GM18508 (cell line): ENCODE measurements at regions not wholly inside any gene's neighbourhood (a gene's known extent, or its start where the extent isn't known, plus 50 kb on each side); places are given as distances from the start of the nearest gene placed in this dataset.
"Not testable (repeated sequence)": the region's sequence is repeated elsewhere in the genome, so short reads cannot be mapped to it uniquely, and the experiment has no call there.

Experiments used
- ATAC-seq: cut with Tn5 transposase; IDR thresholded peaks from one replicate; pipeline ENCODE4 v1.9.1; 2021; ENCODE audit warnings: moderate number of reproducible peaks; ENCODE audit not compliant: insufficient read depth, unreplicated experiment

DNA sequence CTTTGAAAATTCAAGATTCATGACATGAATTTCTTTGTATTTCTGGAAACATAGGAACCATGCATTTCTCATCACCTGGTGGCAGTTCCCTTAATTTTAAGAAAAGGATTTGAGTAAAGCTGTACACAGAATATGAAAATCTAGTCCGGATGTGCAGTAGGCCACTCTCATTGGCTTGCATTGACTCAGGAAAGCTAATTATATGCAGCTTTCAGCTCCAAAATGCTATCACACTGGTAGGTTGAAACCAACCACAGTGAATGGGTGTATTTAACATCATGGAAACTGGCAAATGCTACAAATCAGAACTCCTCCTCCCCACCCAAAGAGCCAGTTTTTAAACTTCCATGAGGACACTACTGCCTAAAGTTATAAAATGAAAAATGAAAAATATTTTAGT is 161.6 kb upstream of the FBXL17 start:
- no peak for ATAC-seq

DNA sequence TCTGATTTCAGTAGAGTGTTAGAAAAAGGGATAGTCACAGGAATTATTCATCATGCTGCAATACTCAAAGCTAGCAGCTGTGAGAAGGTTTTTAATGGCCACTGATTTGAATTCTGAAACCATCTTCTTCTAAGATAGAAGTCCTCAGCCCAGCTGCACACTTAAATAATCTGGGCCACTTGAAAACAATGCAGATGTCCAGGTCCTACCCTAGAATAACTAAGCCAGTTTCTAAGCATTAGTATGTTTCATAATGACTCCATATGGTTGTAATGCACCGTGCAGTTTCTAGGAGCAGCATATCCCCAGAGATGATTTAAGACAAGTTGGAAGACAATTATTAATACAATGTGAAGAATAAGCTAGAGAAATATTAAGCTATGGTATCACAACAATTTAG is 159.9 kb upstream of the FBXL17 start:
- ATAC-seq, result no peak

DNA sequence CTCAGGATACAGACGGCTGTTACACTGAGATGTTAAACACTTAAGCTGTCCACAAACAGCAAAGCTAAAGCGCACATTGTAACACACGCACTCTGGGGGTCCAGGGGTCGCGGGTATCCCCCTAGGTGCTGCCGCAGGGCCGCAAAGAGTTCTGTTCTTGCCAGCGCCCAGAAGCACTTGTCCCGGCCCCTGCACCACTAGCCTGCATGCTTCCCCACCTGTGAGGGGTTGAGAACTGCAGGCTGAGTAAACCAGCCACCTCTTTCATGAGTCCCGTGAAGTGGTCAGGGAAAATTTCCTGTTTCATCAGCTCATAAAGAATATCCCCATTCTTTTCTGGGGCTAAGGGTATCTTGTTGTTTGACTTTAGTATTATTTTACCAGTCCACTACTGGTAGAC is 154.4 kb upstream of the FBXL17 start:
- ATAC-seq, result no peak

- ATAC-seq, result not testable (repeated sequence)
Measured at GRCh38 chr5:108532129-108532445, 150.2 kb upstream of the FBXL17 start.

- no peak for ATAC-seq
Measured at GRCh38 chr5:108531367-108532128, 149.7 kb upstream of the FBXL17 start.

GRCh38 chr5:108530706-108531105 is 148.8 kb upstream of the FBXL17 start:
- no peak for ATAC-seq

- no peak for ATAC-seq
Measured at GRCh38 chr5:108529381-108529780, 147.5 kb upstream of the FBXL17 start.

- ATAC-seq, result no peak
Measured at GRCh38 chr5:108528655-108529054, 146.8 kb upstream of the FBXL17 start.

GRCh38 chr5:108524564-108524963 is 142.7 kb upstream of the FBXL17 start:
- ATAC-seq, result no peak

GRCh38 chr5:108523360-108523759 is 141.5 kb upstream of the FBXL17 start:
- ATAC-seq, result no peak

DNA sequence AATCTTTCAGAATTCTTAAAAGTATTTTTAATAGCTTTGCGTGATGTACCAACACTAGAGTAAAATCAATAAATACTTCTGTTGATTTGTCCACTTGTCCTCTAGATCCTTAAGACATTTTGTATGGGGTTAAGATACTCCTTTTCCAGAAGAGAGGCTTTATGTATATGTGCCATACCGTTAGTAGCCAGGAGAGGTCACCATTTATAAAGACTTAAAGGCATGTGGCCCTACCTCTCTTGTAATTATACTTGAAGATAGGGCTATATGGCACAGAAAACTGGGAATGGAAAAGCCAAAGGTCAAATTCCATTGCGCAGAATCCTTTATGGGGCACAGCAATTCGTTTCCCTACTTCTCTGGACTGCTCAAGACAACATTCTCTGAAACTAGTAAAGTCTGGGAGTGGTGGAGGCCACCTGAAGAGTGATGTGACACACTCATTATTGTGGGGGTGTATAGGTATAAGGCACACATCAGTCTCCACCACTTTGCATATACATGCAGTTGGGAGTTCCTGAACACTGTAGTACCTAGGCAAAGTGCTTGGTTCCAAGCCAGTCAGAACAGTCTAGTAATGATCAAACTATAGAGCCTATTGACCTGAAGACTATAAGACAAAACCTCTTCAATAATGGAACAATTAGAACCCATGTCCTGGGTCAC is 140.1 kb upstream of the FBXL17 start:
- peak; percentile 65 for ATAC-seq

DNA sequence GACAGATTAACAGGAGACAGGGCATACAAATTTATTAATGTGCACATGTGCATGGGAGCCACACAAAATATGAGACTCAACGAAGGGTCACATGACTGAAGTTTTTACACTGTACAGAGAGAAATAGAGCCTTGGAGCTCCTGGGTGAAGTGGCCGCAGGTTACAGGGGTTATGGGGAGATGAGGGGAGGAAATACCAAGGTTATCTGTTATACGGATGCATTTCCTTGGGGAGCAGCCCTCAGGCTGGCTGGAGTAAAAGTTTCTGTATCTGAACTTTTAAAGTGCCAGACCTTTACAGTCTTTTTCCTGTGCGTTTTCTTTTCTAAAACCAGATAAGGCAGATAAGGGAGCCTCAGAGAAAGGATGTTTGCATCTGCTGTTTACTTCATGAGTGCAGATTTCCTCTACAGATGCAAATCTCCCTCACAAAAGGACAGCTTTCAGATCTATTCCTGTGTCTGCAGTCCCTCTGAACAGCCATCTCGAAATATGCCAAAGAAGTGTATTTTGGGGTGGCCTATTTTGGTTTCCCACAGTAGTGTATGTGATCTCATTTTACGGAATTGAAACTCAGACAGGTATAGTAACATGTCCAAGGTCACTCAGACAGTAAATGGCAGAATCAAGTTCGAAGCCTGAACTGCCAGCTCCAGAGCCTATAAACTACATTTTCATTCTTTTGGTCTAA is 139.3 kb upstream of the FBXL17 start:
- peak; percentile 41 for ATAC-seq

DNA sequence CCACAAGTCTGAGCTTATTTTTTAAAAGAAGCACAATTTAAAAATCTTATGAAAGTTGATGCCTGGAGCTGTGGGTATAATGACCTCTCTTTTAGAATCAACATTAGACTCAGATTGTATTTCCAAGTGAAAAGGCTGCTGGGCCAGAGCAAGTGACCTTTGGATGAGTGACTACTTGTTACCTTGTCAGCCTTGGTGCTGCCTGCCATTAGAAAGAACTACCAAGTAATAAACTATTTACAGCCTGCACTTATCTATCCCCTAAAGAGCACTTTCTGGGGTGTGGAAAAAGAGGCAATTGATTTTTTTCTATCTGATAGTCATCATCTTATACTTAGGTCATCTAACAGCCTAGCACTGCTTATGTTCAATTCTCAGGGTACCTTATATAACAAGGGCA is 134.9 kb upstream of the FBXL17 start:
- ATAC-seq, result no peak

- no peak for ATAC-seq
Measured at GRCh38 chr5:108515517-108516105, 133.7 kb upstream of the FBXL17 start.

DNA sequence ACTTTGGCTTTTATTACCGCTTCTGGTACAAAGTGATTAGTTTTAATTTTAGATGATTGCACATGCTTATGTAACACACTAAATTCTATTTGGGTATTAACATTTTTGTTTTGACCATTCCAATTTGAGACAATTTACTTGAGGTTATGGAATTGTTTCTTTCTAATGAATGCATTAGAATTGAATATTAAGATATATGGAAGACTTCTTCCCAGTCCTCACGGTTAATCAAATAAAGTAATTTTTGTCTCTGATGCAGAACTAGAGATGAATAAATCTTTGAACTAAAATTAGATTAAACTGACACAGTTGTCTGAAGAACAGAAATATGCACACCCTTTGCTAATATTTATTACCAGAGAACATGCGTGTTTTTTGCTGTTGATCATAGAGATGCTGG is 127.1 kb upstream of the FBXL17 start:
- no peak for ATAC-seq

GRCh38 chr5:108507631-108508030 is 125.7 kb upstream of the FBXL17 start:
- no peak for ATAC-seq

- no peak for ATAC-seq
Measured at GRCh38 chr5:108505608-108506007, 123.7 kb upstream of the FBXL17 start.

GRCh38 chr5:108504974-108505373 is 123.1 kb upstream of the FBXL17 start:
- ATAC-seq, result no peak

GRCh38 chr5:108503986-108504385 is 122.1 kb upstream of the FBXL17 start:
- ATAC-seq, result no peak

GRCh38 chr5:108495615-108496014 is 113.7 kb upstream of the FBXL17 start:
- ATAC-seq, result not testable (repeated sequence)

DNA sequence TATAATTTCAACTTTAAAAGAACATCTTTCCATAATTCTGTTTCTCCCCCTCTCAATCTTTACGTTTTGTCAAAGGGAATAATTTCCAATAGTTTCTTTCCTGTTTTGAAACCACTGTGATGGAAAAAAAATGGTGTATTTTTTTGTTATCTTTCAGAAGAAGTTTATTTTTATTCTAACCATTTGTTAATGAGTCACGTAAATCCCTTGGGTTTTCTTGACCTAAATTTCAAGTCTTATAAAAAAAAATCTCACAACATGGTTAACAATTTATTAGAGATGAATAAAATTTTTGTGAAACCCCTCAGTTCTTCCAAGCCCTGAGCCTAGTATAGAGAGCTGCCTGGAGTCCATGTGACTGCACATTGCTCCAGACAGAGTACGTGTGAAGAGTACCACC is 106.1 kb upstream of the FBXL17 start:
- ATAC-seq, result no peak
